ENCODE measurements at regions not wholly inside any gene's neighbourhood (a gene's known extent, or its start where the extent isn't known, plus 50 kb on each side); places are given as distances from the start of the nearest gene placed in this dataset.
"Not testable (repeated sequence)": the region's sequence is repeated elsewhere in the genome, so short reads cannot be mapped to it uniquely, and the experiment has no call there.

DNA sequence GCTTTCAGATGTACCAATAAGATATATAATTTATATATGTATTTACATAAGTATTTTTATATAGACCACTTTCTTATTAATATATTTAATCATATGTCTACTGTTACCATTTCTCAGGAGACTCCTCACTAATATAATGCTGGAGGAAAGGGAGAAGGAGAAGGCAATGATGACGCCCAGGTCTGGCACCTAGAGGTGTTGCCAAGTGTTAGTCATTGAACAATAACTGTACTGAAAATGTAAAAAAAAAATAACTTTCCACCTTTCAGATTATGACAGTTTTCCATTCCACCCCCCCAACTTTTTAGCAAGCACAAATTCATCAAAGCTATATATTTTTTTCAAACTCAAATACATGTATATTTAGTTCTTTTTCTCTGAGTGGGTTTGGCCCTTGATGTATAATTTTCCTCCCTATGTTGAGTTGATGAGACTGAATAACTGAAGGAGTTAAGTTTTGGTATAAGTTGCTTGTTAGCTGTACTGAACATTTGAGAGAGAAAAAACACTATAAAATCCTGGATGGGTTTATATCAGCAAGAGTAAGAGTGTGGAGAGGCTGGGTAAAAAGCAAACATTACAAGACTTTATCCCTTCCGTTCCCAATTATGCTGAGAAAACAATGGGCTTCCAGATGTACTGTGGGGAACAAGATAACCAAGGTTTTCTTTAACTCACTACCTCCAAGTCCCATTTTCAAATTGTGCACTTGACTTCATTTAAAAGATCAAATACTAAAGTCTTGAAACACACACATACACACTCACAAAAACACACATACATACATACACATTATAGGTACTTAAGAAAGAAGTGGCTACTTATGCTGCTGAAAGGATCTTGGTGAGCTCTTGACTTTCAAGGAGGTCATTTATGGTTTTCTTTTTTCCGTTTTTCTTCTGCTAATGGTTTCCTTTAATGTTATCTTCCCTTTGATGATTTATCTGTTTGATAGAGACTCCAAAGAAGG, 142.8 kb upstream of the IFNE start:
- 37 to 53% (median 46%) methylated on average over 3 of the region's 3 CpGs for WGBS, 4 donors
- no peak for DNase-seq
- intact Hi-C loops (cut with DNase I), result no loop called here
- Histone ChIP-seq H3K4me1 (replicated peaks in 1 of 2) (no peaks in the 10 kb centered on the region), H3K4me3 (no peak overlapping the region), H3K36me3 (replicated peaks in 1 of 2) (no peaks in the 10 kb centered on the region), H3K27ac (no peak overlapping the region), H3K27me3 (no peaks in the 10 kb centered on the region), H3K9me3 (replicated peaks in 1 of 3) (no peaks in the 10 kb centered on the region)
- TF ChIP-seq, protein P1, sequence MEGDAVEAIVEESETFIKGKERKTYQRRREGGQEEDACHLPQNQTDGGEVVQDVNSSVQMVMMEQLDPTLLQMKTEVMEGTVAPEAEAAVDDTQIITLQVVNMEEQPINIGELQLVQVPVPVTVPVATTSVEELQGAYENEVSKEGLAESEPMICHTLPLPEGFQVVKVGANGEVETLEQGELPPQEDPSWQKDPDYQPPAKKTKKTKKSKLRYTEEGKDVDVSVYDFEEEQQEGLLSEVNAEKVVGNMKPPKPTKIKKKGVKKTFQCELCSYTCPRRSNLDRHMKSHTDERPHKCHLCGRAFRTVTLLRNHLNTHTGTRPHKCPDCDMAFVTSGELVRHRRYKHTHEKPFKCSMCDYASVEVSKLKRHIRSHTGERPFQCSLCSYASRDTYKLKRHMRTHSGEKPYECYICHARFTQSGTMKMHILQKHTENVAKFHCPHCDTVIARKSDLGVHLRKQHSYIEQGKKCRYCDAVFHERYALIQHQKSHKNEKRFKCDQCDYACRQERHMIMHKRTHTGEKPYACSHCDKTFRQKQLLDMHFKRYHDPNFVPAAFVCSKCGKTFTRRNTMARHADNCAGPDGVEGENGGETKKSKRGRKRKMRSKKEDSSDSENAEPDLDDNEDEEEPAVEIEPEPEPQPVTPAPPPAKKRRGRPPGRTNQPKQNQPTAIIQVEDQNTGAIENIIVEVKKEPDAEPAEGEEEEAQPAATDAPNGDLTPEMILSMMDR (IDR thresholded peaks at IDR 0.05), result no peak
- TF ChIP-seq POLR2A (IDR thresholded peaks at IDR 0.05), result no peak

DNA sequence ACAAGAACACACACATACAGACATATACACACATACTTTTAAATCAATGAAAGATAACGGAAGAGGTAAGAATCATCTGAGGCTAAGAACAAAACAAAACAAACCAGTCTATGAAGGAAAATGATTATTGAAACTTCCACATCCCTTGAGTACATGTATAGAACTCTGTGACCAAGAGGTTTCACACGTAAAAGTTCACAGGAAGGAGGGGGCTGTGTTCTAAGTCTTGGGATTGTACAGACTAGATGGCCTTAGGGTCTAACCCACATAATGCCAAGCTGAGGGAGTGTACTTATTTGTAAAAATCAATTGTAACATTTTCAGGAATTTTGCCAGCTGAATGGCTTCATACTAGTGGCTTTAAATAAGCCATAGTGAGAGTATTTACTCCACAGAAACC, 144.4 kb upstream of the IFNE start:
- no peak overlapping the region for H3K4me3 ChIP-seq
- intact Hi-C loops (cut with DNase I), result no loop called here
- H3K4me1 ChIP-seq (replicated peaks in 1 of 2), result no peaks in the 10 kb centered on the region
- H3K27me3 ChIP-seq, result no peaks in the 10 kb centered on the region
- H3K27ac ChIP-seq, result no peak overlapping the region
- 63 to 77% (median 71%) methylated on average over 2 of the region's 2 CpGs for WGBS, 4 donors
- DNase-seq, result no peak
- no peaks in the 10 kb centered on the region for H3K9me3 ChIP-seq (replicated peaks in 1 of 3)
- H3K36me3 ChIP-seq (replicated peaks in 1 of 2), result no peaks in the 10 kb centered on the region
- TF ChIP-seq, protein P1 (IDR thresholded peaks at IDR 0.05), result no peak
- no peak for TF ChIP-seq POLR2A (IDR thresholded peaks at IDR 0.05)

DNA sequence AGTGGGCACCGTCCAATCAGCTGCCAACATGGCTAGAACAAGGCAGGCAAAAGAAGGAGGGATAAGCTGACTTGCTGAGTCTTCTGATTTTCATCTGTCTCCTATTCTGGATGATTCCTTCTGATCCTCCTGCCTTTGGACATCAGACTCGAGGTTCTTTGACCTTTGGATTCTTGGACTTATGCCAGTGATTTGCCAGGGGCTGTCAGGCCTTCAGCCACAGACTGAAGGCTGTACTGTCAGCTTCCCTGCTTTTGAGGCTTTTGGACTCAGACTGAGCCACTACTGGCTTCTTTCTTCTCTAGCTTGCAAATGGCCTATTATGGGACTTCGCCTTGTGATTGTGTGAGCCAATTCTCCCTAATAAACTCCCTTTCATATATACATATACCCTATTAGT, 146.8 kb upstream of the IFNE start:
- H3K9me3 ChIP-seq (replicated peaks in 1 of 3); H3K27ac ChIP-seq; H3K36me3 ChIP-seq (replicated peaks in 1 of 2); H3K4me1 ChIP-seq (replicated peaks in 1 of 2); DNase-seq; H3K27me3 ChIP-seq; intact Hi-C loops (cut with DNase I); H3K4me3 ChIP-seq: not testable (repeated sequence)
- 63 to 74% (median 69%) methylated on average over 3 of the region's 3 CpGs for WGBS, 4 donors

DNA sequence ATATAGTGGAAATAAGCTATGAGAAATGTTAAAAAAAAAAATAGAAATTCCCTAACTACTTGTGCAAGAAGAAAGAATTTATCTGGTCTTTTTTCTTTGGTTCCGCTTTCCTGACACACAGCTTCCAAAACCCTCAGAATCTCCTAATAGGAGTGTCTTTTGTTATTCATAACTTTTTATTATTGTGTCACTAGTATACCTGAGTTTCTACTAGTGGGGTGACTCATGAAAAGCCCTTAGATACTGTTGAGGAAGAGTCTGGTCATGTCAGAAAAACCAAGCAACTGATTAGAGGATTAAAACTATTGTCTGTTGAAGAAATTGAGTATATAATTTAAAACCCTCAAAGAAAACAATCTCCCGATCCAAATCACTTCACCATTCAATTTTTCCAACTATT, 152.8 kb upstream of the IFNE start:
- intact Hi-C loops (cut with DNase I), result no loop called here
- no peak overlapping the region for H3K4me3 ChIP-seq
- H3K9me3 ChIP-seq (replicated peaks in 1 of 3), result no peaks in the 10 kb centered on the region
- H3K27ac ChIP-seq, result no peak overlapping the region
- DNase-seq, result no peak
- no peak for TF ChIP-seq POLR2A (IDR thresholded peaks at IDR 0.05)
- TF ChIP-seq, protein P1 (IDR thresholded peaks at IDR 0.05), result no peak
- H3K36me3 ChIP-seq (replicated peaks in 1 of 2), result no peaks in the 10 kb centered on the region
- WGBS, 4 donors, result 81 to 98% (median 86%) methylated on average over 2 of the region's 2 CpGs
- H3K4me1 ChIP-seq (replicated peaks in 1 of 2), result no peaks in the 10 kb centered on the region
- H3K27me3 ChIP-seq, result no peaks in the 10 kb centered on the region

DNA sequence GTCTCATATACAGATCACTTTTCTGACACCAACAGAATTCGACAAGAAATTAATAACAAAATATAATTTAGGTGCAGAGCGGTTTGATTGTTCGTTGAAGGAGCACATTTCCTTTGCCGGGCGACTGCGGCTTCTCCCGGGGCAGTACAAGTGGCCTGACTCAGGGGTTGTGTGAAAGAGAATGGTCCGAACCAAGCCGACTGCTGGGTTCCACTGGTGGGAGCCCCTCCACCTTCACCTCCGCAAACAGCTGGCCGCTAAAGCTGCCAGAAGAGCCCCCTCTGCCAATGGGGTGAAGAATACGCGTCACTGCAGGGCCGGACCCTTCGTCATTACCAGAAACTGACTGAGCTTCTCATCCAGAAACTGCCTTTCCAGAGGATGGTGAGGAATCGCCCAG, 156.0 kb upstream of the IFNE start:
- intact Hi-C loops (cut with DNase I), result no loop called here
- TF ChIP-seq POLR2A (IDR thresholded peaks at IDR 0.05), result no peak
- TF ChIP-seq, protein P1 (IDR thresholded peaks at IDR 0.05), result no peak
- H3K9me3 ChIP-seq (replicated peaks in 1 of 3), result no peaks in the 10 kb centered on the region
- H3K36me3 ChIP-seq (replicated peaks in 1 of 2), result no peaks in the 10 kb centered on the region
- H3K27me3 ChIP-seq, result no peaks in the 10 kb centered on the region
- DNase-seq, result no peak
- H3K4me3 ChIP-seq, result no peak overlapping the region
- H3K4me1 ChIP-seq (replicated peaks in 1 of 2), result no peaks in the 10 kb centered on the region
- H3K27ac ChIP-seq, result no peak overlapping the region
- 73 to 83% (median 78%) methylated on average over 13 to 16 of the region's 16 CpGs for WGBS, 4 donors

Data from adrenal gland (tissue), 9 donors.